ENCODE measurements at regions not wholly inside any gene's neighbourhood (a gene's known extent, or its start where the extent isn't known, plus 50 kb on each side); places are given as distances from the start of the nearest gene placed in this dataset.

DNA sequence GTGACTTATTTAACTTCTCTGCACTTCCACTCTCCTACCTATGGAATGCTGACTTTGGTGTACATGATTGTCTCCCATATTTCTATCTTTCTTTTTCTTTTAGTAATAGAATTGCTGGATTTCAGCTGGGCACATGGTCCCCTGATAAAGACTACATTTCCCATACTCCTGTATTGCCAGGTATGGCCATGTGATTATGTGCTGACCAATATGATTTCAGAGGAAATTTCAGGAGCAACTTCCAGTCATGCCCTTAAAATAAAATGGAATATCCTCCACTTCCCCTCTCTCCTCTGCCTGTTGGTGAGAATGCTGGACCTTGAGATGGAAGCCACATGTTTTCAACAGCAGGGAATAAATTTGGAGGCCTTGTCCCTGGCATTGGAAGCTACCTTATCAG, 130.7 kb upstream of the IGSF21 start:
- DNase-seq (ENCODE audit: low spot score) = no peak

DNA sequence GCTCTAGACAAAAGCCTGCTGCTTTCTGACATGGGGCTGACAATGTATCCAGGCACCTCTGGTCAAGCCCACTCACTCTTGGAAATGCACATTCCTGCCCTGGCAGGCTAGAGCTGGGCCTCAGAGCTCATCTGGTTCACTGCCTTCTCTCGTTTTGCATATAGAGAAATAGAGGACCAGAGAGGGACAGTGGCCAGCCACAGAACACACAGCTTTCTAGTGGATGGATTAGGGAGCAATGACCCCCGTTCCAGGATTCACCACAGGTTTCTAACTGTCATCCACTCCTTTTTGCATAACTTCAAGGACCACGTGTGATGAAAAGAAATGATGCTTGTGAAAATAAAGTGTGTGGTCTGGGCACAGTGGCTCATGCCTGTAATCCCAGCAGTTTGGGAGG, 129.6 kb upstream of the IGSF21 start:
- no peak for DNase-seq (ENCODE audit: low spot score)

DNA sequence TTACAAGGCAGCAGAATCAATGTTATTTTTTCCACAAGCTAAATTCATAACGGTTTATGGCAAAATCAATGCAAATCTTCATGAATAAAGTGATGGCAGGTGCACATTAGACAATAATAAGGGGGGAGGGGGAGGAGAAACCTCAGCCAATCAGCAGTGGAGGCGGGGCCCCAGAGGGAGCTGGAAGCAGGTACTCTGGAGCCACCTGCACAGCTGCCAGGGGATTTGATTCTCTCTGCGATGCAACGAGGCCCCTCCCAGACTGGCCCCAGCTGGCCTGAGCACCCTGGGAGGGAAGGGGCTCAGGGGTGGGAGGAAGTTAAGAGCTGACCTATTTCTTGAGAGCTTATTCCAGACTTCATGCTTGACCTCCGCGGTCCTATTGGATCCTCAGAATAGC, 127.8 kb upstream of the IGSF21 start:
- peak; percentile 71 for DNase-seq (ENCODE audit: low spot score)

DNA sequence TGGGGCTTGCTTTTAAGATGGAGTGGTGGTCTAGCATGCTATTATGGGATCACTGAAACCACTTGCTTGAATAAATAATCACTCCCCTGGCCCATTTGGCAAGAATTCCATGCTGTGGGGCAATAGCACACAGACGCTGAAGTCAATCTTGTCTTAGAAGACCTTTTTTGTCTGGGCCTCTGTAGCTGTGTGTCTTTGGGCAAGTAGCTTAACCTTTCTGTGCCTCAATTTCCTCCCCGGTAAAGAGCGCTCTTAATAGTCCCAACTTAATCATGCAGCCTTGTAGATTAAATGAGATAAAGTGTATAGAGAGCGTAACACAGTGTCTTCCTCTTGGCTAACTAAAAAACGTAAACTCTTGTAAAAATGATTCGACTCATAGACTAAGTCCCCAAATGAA, 125.4 kb upstream of the IGSF21 start:
- DNase-seq (ENCODE audit: low spot score) = no peak

DNA sequence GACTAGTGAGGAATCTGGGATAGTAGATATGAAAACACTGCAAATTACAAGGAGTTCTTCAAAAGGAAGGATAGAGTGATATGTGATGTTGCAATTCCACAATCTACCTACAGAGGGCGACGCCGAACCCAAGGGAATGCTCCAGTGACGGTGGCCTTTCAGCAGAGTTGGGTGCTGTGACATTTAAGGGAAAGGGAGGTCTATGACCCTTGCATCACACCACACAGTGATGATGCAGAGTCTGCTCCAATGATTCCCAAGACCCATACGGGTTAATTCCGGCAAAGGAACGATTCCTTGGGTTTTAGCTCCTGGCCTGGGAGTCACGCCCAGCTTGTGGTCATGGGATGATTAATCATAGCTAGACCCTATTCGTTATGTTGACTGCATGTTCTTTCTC, 123.0 kb upstream of the IGSF21 start:
- peak; percentile 81 for DNase-seq (ENCODE audit: low spot score)

DNA sequence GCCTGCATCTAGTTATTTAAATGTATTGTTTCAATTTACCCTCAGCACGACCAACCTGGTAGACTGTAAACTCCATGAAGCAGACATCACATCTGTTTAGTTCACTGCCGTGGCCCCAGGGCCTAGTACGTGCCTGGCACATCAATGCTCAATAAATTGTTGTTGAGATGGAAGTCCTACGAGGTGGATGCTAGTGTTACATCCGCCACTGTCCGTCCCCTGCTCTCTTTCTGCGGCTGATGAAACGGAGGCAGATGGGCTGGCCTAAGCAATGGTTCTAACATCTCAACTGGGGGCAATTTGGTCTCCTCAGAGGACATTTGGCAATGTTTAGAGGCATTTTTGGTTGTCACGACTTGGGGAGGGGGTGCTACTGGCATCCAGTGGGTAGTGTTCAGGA, 121.4 kb upstream of the IGSF21 start:
- no peak for DNase-seq (ENCODE audit: low spot score)

DNA sequence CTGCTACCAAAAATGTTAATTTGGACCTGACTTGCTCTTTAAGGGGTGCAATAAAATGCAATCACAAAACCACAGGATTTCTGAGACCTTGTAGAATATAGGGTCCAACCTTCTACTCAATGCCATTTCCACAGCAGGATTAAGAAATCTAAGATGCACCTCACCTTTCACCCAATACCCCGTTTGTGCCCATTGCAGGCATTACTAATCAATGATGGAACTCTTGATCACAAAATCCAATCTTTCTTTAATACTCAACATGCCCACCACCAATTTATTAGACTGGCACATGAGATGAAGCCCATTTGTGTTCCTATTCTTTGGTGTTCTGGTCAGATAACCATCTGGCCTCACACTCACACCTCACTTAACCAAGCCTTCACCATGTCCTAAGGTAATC, 117.2 kb upstream of the IGSF21 start:
- no peak for DNase-seq (ENCODE audit: low spot score)

DNA sequence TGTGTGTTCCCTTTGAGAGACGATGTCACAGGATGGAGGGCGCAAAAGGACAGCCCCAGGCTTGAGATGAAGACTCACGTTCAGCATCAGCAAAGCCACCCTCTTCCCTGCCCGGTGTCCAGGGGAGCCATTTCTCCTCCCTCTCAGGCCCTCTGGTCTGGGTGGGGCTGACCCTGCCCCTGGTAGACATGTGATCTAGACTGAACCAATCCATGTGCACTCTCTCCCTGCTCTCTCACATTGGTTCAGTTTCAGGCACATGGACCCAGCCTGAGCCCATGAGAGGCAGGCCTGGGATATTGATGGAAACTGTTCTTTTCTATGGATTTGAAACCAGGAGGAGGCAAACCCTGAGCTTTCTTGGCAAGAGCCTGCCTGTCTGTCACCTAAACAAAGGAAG, 115.6 kb upstream of the IGSF21 start:
- no peak for DNase-seq (ENCODE audit: low spot score)

DNA sequence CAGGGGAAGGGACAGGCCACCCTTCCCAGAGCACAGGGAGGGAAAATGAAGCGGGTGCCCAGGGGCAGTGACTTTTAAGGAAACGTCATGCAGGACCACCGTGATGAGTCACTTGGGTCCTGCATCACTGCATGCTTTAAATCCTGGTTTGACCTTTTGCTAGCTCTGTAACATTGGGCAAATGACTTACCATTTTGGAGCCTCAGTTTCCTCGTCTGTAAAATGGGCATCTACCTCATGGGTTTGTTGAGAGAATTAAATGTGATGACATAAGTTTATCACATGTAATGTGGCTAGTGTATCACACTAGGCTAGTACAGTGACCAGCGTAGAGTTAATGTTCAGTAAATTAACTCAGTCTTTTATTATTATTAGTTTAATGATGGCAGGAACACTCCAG, 114.8 kb upstream of the IGSF21 start:
- no peak for DNase-seq (ENCODE audit: low spot score)

DNA sequence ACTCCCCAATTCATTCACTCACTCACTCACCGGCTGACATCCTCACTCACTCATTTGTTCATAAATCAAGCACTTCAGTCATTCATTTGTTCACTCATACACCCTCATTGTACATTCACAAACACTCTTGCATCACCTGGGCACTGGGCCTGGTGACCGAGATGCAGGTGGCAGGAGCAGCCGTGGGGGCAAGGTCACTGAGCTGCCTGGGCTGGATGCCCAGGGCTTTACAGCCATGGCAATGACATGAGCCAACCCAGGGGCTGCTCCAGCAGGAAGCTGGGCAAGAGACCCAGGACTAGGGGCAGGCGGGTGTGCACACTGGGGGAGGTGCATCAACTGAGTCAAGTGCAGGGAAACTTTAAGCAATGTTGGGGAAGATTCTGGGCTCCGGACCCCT, 113.6 kb upstream of the IGSF21 start:
- no peak for DNase-seq (ENCODE audit: low spot score)

DNA sequence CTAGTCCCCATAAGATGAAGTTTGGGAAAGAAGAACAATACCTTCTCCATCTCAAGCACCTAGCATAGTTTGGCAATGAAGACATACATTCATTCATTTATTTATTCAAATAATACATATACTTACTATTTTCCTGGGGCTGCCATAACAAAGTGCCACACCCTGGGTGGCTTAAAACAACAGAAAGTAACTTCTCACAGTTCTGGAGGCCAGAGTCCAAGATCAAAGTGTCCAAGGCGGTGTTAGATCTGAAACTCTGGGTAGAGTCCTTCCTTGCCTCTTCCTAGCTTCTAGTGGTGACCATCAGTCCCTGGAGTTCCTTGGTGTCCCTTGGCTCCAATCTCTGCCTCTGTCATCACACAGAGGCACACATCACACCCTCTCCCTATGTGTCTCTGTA, 112.1 kb upstream of the IGSF21 start:
- no peak for DNase-seq (ENCODE audit: low spot score)

DNA sequence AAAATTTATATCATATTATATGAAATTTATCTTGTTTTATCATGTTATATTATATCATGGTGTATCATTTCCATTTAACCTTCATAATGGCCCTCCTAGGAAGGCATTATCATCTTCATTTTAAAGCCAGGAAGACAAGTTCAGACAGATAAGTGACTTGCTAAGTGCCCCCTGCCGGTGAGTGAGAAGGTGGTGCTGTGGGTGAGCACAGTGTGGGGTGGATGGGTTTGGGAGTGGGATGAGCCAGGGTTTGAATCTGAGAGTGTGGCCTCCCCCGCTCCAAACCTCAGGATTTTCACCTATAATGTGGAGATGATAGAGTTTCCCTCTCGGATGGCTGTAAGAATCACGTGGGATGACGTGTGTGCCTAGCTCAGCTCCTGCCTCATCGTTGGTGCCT, 108.7 kb upstream of the IGSF21 start:
- no peak for DNase-seq (ENCODE audit: low spot score)

DNA sequence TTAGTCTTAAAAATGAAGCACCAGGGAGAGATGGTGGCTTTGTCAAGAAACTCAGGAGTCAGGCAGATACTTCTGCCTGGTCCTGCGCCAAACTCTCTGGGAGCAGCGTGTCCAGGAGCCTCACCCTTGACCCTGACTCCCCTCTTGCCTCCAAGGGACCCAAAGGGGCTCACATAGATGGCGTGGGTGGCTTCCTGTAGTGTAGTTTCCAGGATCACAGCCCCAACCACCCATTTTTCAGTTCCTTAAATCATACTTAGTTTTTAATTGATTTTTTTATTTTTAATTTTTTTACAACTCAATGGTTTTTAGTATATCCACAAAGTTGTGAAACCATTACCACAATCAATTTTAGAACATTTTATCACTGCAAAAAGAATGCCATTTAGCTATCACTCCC, 107.7 kb upstream of the IGSF21 start:
- DNase-seq (ENCODE audit: low spot score) = no peak

DNA sequence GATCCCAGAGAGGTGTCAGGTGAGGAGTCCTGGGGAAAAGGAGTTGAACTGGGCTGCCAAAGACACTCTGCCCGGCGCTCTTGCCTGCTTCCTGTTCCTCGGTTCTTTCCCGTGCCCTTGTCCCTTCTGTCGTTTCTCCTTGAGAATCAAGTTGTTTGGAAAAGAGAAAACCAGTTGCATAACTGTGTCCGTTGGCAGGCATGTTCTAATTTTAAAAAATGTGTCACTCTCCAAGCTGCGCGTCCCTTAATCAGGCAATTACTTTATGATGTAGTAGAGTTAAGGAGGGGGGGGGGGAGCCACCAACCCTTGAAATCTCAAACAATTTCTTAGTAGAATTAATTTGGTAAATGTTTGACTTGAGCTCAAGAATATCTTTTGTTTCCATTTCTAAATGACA, 105.9 kb upstream of the IGSF21 start:
- no peak for DNase-seq (ENCODE audit: low spot score)

DNA sequence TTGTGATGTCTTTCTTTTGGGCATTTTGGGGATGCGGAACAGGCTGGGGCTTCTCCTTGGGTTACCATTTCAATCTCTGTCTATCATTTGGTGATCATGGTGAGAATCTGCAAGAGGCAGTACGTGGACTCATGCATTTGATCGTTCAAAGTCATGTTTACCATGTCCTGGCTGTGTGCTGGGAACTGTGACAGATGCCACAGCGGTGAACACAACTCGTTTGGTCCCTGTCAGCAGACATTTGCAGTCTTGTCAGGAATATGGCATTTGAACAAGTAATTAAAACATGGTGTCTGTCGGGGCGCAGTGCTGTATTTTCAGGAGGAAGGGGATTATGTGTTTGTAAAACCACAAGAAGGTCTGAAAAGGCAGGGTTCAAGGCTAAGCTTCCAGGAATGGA, 103.3 kb upstream of the IGSF21 start:
- DNase-seq (ENCODE audit: low spot score) = no peak

DNA sequence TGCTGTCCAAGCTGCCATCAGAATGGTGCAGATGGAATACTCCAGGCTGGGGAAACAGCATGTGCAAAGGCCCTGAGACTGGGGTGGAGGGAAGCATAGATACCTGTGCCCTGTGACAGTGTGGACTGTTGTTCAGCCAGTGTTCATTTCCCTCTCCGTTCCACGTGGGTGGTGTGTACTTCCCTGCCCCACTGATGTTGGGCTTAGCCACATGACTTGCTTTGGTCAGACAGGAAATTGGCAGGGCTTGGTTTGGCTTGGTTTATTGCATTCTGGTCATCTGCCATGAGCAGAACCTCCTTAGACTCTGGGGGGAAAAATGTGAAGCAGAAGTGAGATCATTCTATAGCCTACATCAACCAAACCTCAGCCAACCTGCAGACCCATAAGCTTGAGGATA, 102.4 kb upstream of the IGSF21 start:
- no peak for DNase-seq (ENCODE audit: low spot score)

DNA sequence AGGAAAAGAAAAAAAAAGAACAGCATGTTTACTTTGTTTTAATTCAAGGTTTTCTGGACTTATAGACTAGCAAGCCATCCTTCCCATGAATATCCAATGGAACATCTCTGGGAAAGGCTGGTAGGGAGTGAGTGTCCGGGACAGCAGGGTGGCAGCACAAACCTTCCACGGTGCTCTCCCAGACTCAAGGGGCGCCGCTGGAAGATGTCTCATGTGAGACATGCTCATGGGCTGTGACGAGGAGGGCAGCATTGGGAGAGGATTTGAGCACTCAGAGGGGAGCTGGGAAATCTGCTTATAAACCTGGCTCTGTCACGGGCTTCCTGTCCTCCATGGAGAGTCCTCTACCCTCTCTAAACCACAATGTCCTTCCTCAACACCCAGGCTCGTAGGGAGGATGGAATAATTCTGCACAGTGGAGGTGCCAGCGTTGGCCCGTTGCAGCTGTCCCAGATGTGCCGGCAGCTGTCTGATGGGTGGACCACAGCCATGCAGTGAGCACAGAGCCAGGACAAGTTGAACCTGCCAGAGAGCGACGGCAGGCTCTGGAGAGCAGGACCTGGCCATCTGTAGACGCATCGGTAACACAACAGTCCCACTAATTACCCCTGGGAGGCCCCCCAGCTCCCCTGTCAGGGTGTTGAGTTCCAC, 100.1 kb upstream of the IGSF21 start:
- DNase-seq (ENCODE audit: low spot score) = no peak

DNA sequence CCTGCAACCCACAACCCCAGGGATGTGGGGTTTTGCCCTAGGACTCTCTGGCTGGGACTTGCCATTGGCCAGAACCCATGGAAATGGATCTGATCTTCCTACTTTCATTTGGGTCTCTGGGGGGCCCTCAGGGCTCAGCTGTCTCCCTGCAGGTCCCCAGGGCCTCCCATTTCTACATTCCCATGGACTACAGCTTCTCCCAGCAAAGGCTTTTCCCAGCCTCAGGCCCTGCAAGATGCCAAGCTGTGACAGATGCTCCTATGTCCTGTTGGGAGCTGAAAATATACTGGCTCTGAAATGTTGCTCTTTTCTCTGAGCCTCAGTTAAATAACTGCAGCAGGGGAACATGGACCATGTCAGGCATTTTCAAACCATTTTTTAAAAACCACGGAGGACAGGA, 99.5 kb upstream of the IGSF21 start:
- no peak for DNase-seq (ENCODE audit: low spot score)

DNA sequence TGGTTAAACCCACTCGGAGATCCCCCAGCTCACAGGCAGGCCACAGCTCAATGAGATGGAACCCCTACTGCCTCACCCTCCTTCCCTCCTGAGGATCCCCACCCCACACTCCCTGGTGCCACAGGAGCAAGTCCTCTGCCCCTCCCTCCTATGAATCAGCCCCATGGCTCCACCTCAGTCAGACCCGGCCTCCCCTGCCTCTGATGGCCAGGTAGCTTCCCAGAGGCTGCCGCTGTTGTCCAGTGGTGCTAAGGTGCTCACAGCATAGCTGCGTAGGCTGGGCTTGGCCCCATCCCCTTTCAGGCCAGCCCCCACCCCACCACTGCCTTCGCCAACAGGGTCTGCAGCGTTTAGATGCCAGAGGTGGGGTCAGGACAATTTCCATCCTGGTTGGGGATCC, 98.5 kb upstream of the IGSF21 start:
- DNase-seq (ENCODE audit: low spot score) = no peak

DNA sequence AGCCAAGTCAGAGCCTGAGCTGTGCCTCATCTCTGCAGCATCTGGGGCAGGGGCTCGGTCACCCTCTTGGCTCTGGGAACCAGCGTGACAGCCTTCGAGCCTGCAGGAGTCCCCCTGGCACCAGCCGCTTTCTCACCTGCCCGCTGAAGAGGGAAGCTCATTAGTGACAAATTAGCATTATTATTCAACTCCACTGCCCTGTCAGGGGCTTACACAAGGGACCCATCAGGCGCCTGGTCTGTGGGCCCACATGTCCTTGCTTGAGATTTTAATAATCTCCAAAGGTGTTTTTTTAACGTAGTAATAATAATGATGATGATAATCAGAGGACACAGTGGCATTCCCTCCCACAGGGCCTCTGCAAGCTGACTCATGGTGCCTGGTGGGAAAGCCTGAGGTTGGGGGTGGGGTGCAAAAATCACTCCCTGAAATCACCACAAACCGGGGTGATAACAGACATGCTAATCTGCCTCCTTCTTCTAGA, 98.1 kb upstream of the IGSF21 start:
- DNase-seq (ENCODE audit: low spot score) = no peak

DNA sequence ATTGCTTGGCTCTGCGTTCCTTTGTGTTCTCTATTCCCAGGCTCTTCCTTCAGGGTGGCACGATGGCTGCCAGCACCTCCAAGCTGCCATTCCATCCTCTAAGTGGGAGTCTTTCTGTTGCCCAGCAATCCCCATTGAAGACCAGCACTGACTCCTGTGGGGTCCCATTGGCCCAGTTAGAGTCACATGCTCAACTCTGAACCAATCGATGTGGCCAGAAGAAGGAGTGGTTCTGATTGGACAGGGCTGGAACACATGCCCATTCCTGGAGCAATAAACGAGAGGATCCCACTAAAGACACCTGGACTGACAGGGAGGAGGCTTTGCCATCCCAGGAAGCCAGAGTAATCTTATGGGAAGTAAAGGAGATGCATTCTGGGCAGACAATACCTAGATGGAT, 97.2 kb upstream of the IGSF21 start:
- no peak for DNase-seq (ENCODE audit: low spot score)

DNA sequence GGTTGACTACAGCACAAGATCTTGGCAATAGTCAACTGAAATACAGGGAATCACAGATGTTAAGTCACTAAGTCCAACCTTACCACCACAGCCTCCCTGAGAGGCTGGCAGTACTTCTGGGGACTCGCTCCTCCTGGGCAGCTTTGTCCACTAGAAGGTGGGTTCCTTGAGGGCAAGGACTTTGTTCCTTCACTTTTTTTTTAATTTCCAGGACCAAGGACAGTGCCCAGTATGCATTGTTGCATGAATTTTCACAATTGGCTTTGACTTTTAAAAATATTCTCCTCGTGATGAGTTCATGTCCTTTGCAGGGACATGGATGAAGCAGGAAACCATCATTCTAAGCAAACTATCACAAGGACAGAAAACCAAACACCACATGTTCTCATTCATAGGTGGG, 96.7 kb upstream of the IGSF21 start:
- peak; percentile 21 for DNase-seq (ENCODE audit: low spot score)

DNA sequence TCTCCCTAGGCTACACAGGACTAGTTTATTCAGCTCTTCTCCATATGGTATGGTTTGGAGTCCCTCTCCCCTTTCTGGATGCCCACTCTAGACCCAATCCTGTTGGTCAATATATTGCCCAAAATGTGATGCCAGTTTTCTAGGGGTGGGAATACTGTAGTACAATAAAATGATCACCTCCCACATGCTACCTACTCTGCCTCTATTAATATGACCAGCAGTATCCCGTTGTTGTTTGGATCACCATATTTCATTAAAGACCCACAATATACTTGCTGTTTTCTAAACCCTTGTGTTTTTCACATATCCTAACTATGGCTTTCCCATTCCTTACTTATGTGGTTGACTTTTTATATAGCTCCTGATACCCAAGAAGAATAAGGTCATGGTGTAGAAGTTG, 95.9 kb upstream of the IGSF21 start:
- DNase-seq (ENCODE audit: low spot score) = no peak

DNA sequence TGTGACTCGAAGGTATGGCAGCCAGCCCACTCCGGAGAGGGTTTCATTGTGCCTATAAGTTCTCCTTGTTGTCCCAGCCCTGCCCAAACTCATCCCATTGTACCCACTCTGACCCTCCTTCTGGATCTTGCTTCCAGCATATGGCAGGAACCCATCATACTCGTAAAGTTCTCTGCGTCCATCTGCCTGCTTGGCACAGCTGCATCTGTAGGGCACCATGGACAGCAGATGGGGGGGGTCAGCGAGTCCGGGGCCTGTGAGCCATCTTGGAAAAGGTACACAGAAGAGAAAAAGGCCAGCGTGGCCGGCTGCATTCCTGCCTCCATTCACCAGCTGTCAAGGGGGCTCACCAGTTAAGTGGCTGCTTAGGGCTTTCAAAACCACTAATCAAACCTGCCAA, 94.9 kb upstream of the IGSF21 start:
- DNase-seq (ENCODE audit: low spot score) = no peak

DNA sequence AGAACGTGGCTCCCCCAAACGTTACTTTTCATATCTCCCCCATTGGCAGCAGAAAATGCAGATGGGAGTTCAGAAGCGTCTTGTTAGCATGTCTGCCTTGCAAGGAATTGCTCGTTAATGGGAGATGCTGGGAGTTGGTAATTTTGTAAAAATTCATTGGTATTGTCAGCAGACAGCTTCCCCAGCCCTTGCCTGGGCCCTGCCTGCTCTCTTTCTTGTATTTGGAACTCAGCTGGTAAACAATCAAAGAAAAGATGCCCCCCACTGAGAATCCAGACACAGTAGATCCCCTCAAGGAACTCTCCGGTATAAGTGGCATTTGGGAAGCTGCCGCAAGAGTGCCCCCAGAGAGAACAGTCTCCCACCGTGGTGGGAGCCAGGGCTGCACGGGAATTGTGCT, 94.4 kb upstream of the IGSF21 start:
- no peak for DNase-seq (ENCODE audit: low spot score)
